Activated CD8-positive, alpha-beta T cell treated with anti-CD3 and anti-CD28 coated beads for 36 hours (primary cell): ENCODE measurements at regions not wholly inside any gene's neighbourhood (a gene's known extent, or its start where the extent isn't known, plus 50 kb on each side); places are given as distances from the start of the nearest gene placed in this dataset.

Experiments used
- ATAC-seq: fragments of 200-7000 bp; cut with Tn5 transposase; one replicate; pipeline ENCODE4 v1.10.0; 2021; ENCODE audit warnings: mild to moderate bottlenecking, moderate library complexity
- CTCF ChIA-PET: fragments of 350-600 bp; sonication (Branson Sonifier 250); formaldehyde crosslinking; loops from one replicate; lab custom pipeline; 2021; ENCODE audit warnings: antibody characterized with exemption; lab: Charles Lee
- POLR2A ChIA-PET: fragments of 350-600 bp; sonication (Branson Sonifier 250); formaldehyde crosslinking; loops from one replicate; lab custom pipeline; 2021; ENCODE audit warnings: antibody characterized with exemption; lab: Charles Lee
- DNase-seq: peaks from one replicate; pipeline ENCODE4 v3.0.0-alpha.2; 2020
- H3K27ac Mint-ChIP-seq: one replicate; pipeline ENCODE4 v1.8.0; 2021; ENCODE audit warnings: mild to moderate bottlenecking, mixed read lengths
- H3K27me3 Mint-ChIP-seq: one replicate; pipeline ENCODE4 v1.8.0; 2021; ENCODE audit warnings: mixed read lengths
- H3K36me3 Mint-ChIP-seq: one replicate; pipeline ENCODE4 v1.8.0; 2021; ENCODE audit warnings: low read depth, mixed read lengths
- H3K4me1 Mint-ChIP-seq: one replicate; pipeline ENCODE4 v1.8.0; 2021; ENCODE audit warnings: low read depth, mixed read lengths
- H3K4me3 Mint-ChIP-seq: one replicate; pipeline ENCODE4 v1.8.0; 2021; ENCODE audit warnings: mild to moderate bottlenecking, moderate library complexity, mixed read lengths
- H3K9me3 Mint-ChIP-seq: one replicate; pipeline ENCODE4 v1.8.0; 2021; ENCODE audit warnings: mixed read lengths
- CTCF ChIP-seq: fragments of 200-600 bp; IDR thresholded peaks from one replicate; pipeline ENCODE4 v1.8.0; 2022; ENCODE audit warnings: antibody characterized with exemption, mild to moderate bottlenecking
- intact Hi-C: fragments of 100-400 bp; cut with micrococcal nuclease; formaldehyde crosslinking; loops from one replicate; pipeline ENCODE4 v1.10.0; 2022

- TF ChIP-seq CTCF, result no peak
- Mint-ChIP-seq H3K27me3 (no peaks in the 10 kb centered on the region), H3K27ac (no peak overlapping the region), H3K36me3 (no peaks in the 10 kb centered on the region), H3K9me3 (peaks cover 12% of the 10 kb centered on the region), H3K4me1 (no peaks in the 10 kb centered on the region), H3K4me3 (no peak overlapping the region)
- ChIA-PET CTCF (no interaction called here), POLR2A (no interaction called here)
- DNase-seq, result no peak
- no peak for ATAC-seq
- intact Hi-C loops, result no loop called here
Observed at GRCh38 chr3:80213086-80213485, 445.3 kb upstream of the ROBO1 start.

GRCh38 chr3:80192936-80193335 lies 425.1 kb upstream of the ROBO1 start:
- Mint-ChIP-seq H3K27me3 (no peaks in the 10 kb centered on the region), H3K27ac (no peak overlapping the region), H3K36me3 (no peaks in the 10 kb centered on the region), H3K4me3 (no peak overlapping the region), H3K4me1 (no peaks in the 10 kb centered on the region), H3K9me3 (peaks cover 12% of the 10 kb centered on the region)
- ATAC-seq (no peak), DNase-seq (no peak)
- TF ChIP-seq CTCF, result no peak
- CTCF ChIA-PET, result no interaction called here
- intact Hi-C loops, result no loop called here
- POLR2A ChIA-PET, result no interaction called here

- Mint-ChIP-seq H3K4me3 (no peak overlapping the region), H3K36me3 (no peaks in the 10 kb centered on the region), H3K9me3 (peaks cover 14% of the 10 kb centered on the region), H3K4me1 (no peaks in the 10 kb centered on the region), H3K27ac (no peak overlapping the region), H3K27me3 (no peaks in the 10 kb centered on the region)
- POLR2A ChIA-PET, result no interaction called here
- DNase-seq (no peak), ATAC-seq (no peak)
- CTCF ChIA-PET, result no interaction called here
- intact Hi-C loops, result no loop called here
- TF ChIP-seq CTCF, result no peak
Observed at GRCh38 chr3:80190051-80190450, 422.3 kb upstream of the ROBO1 start.

GRCh38 chr3:80187981-80188380 lies 420.2 kb upstream of the ROBO1 start:
- intact Hi-C loops, result no loop called here
- POLR2A ChIA-PET, result no interaction called here
- no peaks in the 10 kb centered on the region for H3K27me3 Mint-ChIP-seq
- H3K9me3 Mint-ChIP-seq, result peaks cover 8% of the 10 kb centered on the region
- no peak for TF ChIP-seq CTCF
- H3K4me1 Mint-ChIP-seq, result no peaks in the 10 kb centered on the region
- H3K4me3 Mint-ChIP-seq, result no peak overlapping the region
- no peak for DNase-seq
- CTCF ChIA-PET, result no interaction called here
- ATAC-seq, result no peak
- no peak overlapping the region for H3K27ac Mint-ChIP-seq
- no peaks in the 10 kb centered on the region for H3K36me3 Mint-ChIP-seq

GRCh38 chr3:80159990-80160506 lies 392.2 kb upstream of the ROBO1 start:
- TF ChIP-seq CTCF, result no peak
- no peaks in the 10 kb centered on the region for H3K27me3 Mint-ChIP-seq
- POLR2A ChIA-PET, result no interaction called here
- H3K27ac Mint-ChIP-seq, result no peak overlapping the region
- peaks cover 7% of the 10 kb centered on the region for H3K9me3 Mint-ChIP-seq
- no peak overlapping the region for H3K4me3 Mint-ChIP-seq
- CTCF ChIA-PET, result no interaction called here
- DNase-seq (no peak), ATAC-seq (no peak)
- no peaks in the 10 kb centered on the region for H3K4me1 Mint-ChIP-seq
- no peaks in the 10 kb centered on the region for H3K36me3 Mint-ChIP-seq
- intact Hi-C loops, result no loop called here
